HepG2 (cell line): ENCODE measurements at regions not wholly inside any gene's neighbourhood (a gene's known extent, or its start where the extent isn't known, plus 50 kb on each side); places are given as distances from the start of the nearest gene placed in this dataset.

Source experiments
- ATAC-seq: fragments of 200-7000 bp; cut with Tn5 transposase; 3 replicates; pipeline ENCODE4 v1.9.1; 2020; ENCODE audit warnings: mild to moderate bottlenecking, moderate library complexity
- BruUV-seq: library from RNA; stranded (reverse); fragments of 400-500 nt; replicated peaks from 2 replicates; lab custom pipeline; 2021; lab: Mats Ljungman, UMichigan
- CTCF ChIA-PET: fragments of 300-600 bp; formaldehyde crosslinking; extraction: SDS; loops from one replicate; lab custom pipeline; 2021; ENCODE audit warnings: low total read pairs, inconsistent platforms, low intra/inter-chr PET ratio; lab: Yijun Ruan, JAX
- POLR2A ChIA-PET: fragments of 350-600 bp; sonication (Branson Sonifier 250); formaldehyde crosslinking; loops from one replicate; lab custom pipeline; 2020; ENCODE audit warnings: antibody characterized with exemption, inconsistent platforms; lab: Yijun Ruan, JAX
- DNase-seq: peaks from one replicate; pipeline ENCODE4 v3.0.0-alpha.2; 2015; ENCODE audit warnings: low spot score
- FAIRE-seq: peaks from 3 replicates; lab custom pipeline; 2011; peaks lifted over from hg19 to GRCh38; lab: Jason Lieb, UNC
- H2AFZ ChIP-seq: one replicate; pipeline ENCODE4 v1.6.1; 2011; ENCODE audit warnings: low read length, inconsistent platforms
- H3K27ac ChIP-seq: fragments of 300-600 bp; 3 replicates; pipeline ENCODE4 v1.8.0; 2011; ENCODE audit warnings: mixed run types, mild to moderate bottlenecking, mixed read lengths, low read length, inconsistent platforms; ENCODE audit not compliant: insufficient read depth; ENCODE audit errors: extremely low read length
- H3K27me3 ChIP-seq, 2 experiments: fragments of 200-600 bp in 1 of 2; 2 replicates in 1 of 2; 3 replicates in 1 of 2; pipeline versions ENCODE4 v1.6.0 to v1.8.0; 2011; ENCODE audit warnings: low read length in 2 of 2, mild to moderate bottlenecking in 2 of 2, moderate library complexity in 2 of 2, inconsistent platforms in 1 of 2; ENCODE audit not compliant: insufficient read depth in 2 of 2, control insufficient read depth in 1 of 2
- H3K36me3 ChIP-seq, 2 experiments: fragments of 200-600 bp in 1 of 2; replicated peaks in 1 of 2; 2 replicates in 1 of 2; 3 replicates in 1 of 2; pipeline versions ENCODE4 v1.5.1 to v1.8.0; 2011; ENCODE audit warnings: low read length in 2 of 2, inconsistent platforms in 1 of 2; ENCODE audit not compliant: insufficient read depth in 2 of 2, control insufficient read depth in 1 of 2
- H3K4me1 ChIP-seq: 2 replicates; pipeline ENCODE4 v1.5.1; 2012; ENCODE audit warnings: low read length, inconsistent platforms; ENCODE audit not compliant: insufficient read depth
- H3K4me2 ChIP-seq: 2 replicates; pipeline ENCODE4 v1.6.0; 2011; ENCODE audit warnings: low read depth, low read length, inconsistent platforms
- H3K4me3 ChIP-seq, 3 experiments: fragments of 200-600 bp in 1 of 3; sonication (generic), shearing (Covaris generic) in 1 of 3; replicated peaks in 1 of 3; 2 replicates each; pipeline ENCODE4 v1.5.1; 2011 to 2016; ENCODE audit warnings: low read length in 3 of 3, inconsistent platforms in 2 of 3, low read depth in 2 of 3, mild to moderate bottlenecking in 2 of 3, control low read depth in 1 of 3, mixed read lengths in 1 of 3; ENCODE audit not compliant: insufficient read depth in 1 of 3
- H3K79me2 ChIP-seq: one replicate; pipeline ENCODE4 v1.6.1; 2011; ENCODE audit warnings: low read length, inconsistent platforms; ENCODE audit not compliant: insufficient read depth
- H3K9ac ChIP-seq: 2 replicates; pipeline ENCODE4 v1.6.0; 2011; ENCODE audit warnings: mild to moderate bottlenecking, low read depth, low read length, inconsistent platforms; ENCODE audit not compliant: insufficient read depth
- H3K9me3 ChIP-seq: 2 replicates; pipeline ENCODE4 v1.5.1; 2012; ENCODE audit warnings: mild to moderate bottlenecking, low read length
- H4K20me1 ChIP-seq: 2 replicates; pipeline ENCODE4 v1.6.0; 2011; ENCODE audit warnings: inconsistent platforms, mild to moderate bottlenecking, low read length, moderate library complexity; ENCODE audit not compliant: insufficient read depth
- CBX1 ChIP-seq: IDR thresholded peaks from one replicate; pipeline ENCODE4 v1.6.1; 2016; ENCODE audit warnings: antibody characterized with exemption, low read depth
- CCDC6 ChIP-seq: sonication (generic); formaldehyde crosslinking; IDR thresholded peaks from 2 replicates; pipeline ENCODE4 v1.8.1; 2022; ENCODE audit warnings: mild to moderate bottlenecking, missing genetic modification reagents, moderate library complexity
- CEBPZ ChIP-seq: IDR thresholded peaks from 2 replicates; pipeline ENCODE4 v1.6.1; 2012; ENCODE audit warnings: low read length, improper control_type of control experiment
- GLI4 ChIP-seq: sonication (generic); formaldehyde crosslinking; IDR thresholded peaks from 2 replicates; pipeline ENCODE4 v1.5.1; 2020; ENCODE audit warnings: missing genetic modification reagents, mild to moderate bottlenecking, moderate library complexity, borderline replicate concordance
- JUND ChIP-seq: sonication (generic); formaldehyde crosslinking; IDR thresholded peaks from 2 replicates; pipeline ENCODE4 v1.8.0; 2022; ENCODE audit warnings: mild to moderate bottlenecking, missing genetic modification reagents
- MXD1 ChIP-seq: sonication (generic); formaldehyde crosslinking; IDR thresholded peaks from 2 replicates; pipeline ENCODE4 v1.4.0; 2020; ENCODE audit warnings: mild to moderate bottlenecking, missing genetic modification reagents
- TBX3 ChIP-seq: fragments of 450-650 bp; IDR thresholded peaks from 2 replicates; pipeline ENCODE4 v1.6.1; 2017; ENCODE audit warnings: antibody characterized with exemption, mild to moderate bottlenecking, inconsistent platforms, borderline replicate concordance
- THYN1 ChIP-seq: sonication (generic); formaldehyde crosslinking; IDR thresholded peaks from 2 replicates; pipeline ENCODE4 v1.8.1; 2023; ENCODE audit warnings: low read depth, mild to moderate bottlenecking, moderate library complexity, missing genetic modification reagents, borderline replicate concordance
- ZBTB20 ChIP-seq: sonication (generic); formaldehyde crosslinking; IDR thresholded peaks from 2 replicates; pipeline ENCODE4 v1.8.1; 2023; ENCODE audit warnings: missing genetic modification reagents, low read depth, mild to moderate bottlenecking, borderline replicate concordance
- ZNF383 ChIP-seq: sonication (generic); formaldehyde crosslinking; IDR thresholded peaks from 2 replicates; pipeline ENCODE4 v1.4.0; 2020; ENCODE audit warnings: missing genetic modification reagents, mild to moderate bottlenecking, borderline replicate concordance
- ZNF639 ChIP-seq: conservative IDR thresholded peaks from 2 replicates; pipeline ENCODE4 v1.6.1; 2018; ENCODE audit warnings: missing genetic modification reagents
- WGBS: methylation state at CpG from one replicate; pipeline ENCODE4 v1.1.6; 2017; ENCODE audit warnings: low lambda C conversion rate; 5-methylcytosine and 5-hydroxymethylcytosine counted together
- in situ Hi-C: cut with HindIII; loops from 2 replicates; pipeline ENCODE4 v1.10.0; 2017; ENCODE audit warnings: low pct_unique_long_range_greater_than_20kb; ENCODE audit not compliant: extremely low pct_ligation_motif_present
- intact Hi-C: fragments of 100-400 bp; cut with micrococcal nuclease; formaldehyde crosslinking; loops from one replicate; pipeline ENCODE4 v1.10.0; 2022; ENCODE audit not compliant: unreplicated experiment

- Histone ChIP-seq H3K27me3 (peaks cover 5 to 27% of the 10 kb centered on the region in 2 experiments; a peak in 3 of 5 replicates), H2AFZ (no peak overlapping the region), H3K9ac (no peak overlapping the region), H4K20me1 (no peaks in the 10 kb centered on the region), H3K9me3 (no peaks in the 10 kb centered on the region), H3K27ac (no peak overlapping the region), H3K79me2 (no peaks in the 10 kb centered on the region), H3K36me3 (no peaks in the 10 kb centered on the region), H3K4me2 (no peak overlapping the region), H3K4me3 (no peak overlapping the region), H3K4me1 (no peaks in the 10 kb centered on the region; the same call in 1 of the 2 replicates)
- intact Hi-C loops (no loop called here), in situ Hi-C loops (no loop called here)
- FAIRE-seq = no peak
- no peak for TF ChIP-seq THYN1 (CRISPR knock-in tag)
- no peak for TF ChIP-seq CCDC6 (CRISPR knock-in tag)
- TF ChIP-seq ZBTB20 (CRISPR knock-in tag) = no peak
- no TSS peak for BruUV-seq
- ATAC-seq = no peak
- no peak for DNase-seq
- WGBS = 5% methylated on average over 7 of the region's 7 CpGs
- CTCF ChIA-PET = no interaction called here
- POLR2A ChIA-PET = no interaction called here
These were observed 93.8 kb upstream of the PPP1R26 start for GRCh38 chr9:135385793-135386192.

- H3K36me3 ChIP-seq = no peaks in the 10 kb centered on the region
- H4K20me1 ChIP-seq = no peaks in the 10 kb centered on the region
- no peak overlapping the region for H3K4me3 ChIP-seq
- H2AFZ ChIP-seq = no peak overlapping the region
- in situ Hi-C loops (no loop called here), intact Hi-C loops (no loop called here)
- no peak overlapping the region for H3K9ac ChIP-seq
- no TSS peak for BruUV-seq
- POLR2A ChIA-PET = no interaction called here
- 34% methylated on average over 7 of the region's 8 CpGs for WGBS
- no peak overlapping the region for H3K4me2 ChIP-seq
- peaks cover 2 to 25% of the 10 kb centered on the region in 2 experiments; a peak in 3 of 5 replicates for H3K27me3 ChIP-seq
- CTCF ChIA-PET = no interaction called here
- H3K4me1 ChIP-seq = no peaks in the 10 kb centered on the region; the same call in 1 of the 2 replicates
- FAIRE-seq (no peak), ATAC-seq (no peak), DNase-seq (no peak)
- no peak overlapping the region for H3K27ac ChIP-seq
- H3K9me3 ChIP-seq = no peaks in the 10 kb centered on the region
- H3K79me2 ChIP-seq = no peaks in the 10 kb centered on the region
- no peak for TF ChIP-seq ZNF639
- no peak for TF ChIP-seq GLI4
- no peak for TF ChIP-seq MXD1
- no peak for TF ChIP-seq TBX3
- no peak for TF ChIP-seq CEBPZ
- no peak for TF ChIP-seq ZNF383 (CRISPR knock-in tag)
- TF ChIP-seq CBX1 = no peak
- no peak for TF ChIP-seq JUND (CRISPR knock-in tag)
These were observed 91.6 kb upstream of the PPP1R26 start for GRCh38 chr9:135387976-135388375.
